NCI-H460 (cell line): ENCODE measurements at regions not wholly inside any gene's neighbourhood (a gene's known extent, or its start where the extent isn't known, plus 50 kb on each side); places are given as distances from the start of the nearest gene placed in this dataset.

Experiments
- DNase-seq: peaks from one replicate; pipeline ENCODE4 v3.0.0-alpha.2; 2016; ENCODE audit warnings: low read depth; ENCODE audit errors: extremely low read depth
- small RNA-seq, 2 experiments: library from RNA; depleted of rRNA; stranded (forward); fragments of <200 nt; gene quantifications; one replicate each; pipeline ENCODE3, GENCODE V24; 2014

- DNase-seq: no peak
Observed at GRCh38 chr2:16718576-16719484, 53.2 kb upstream of the CYRIA start.

GRCh38 chr2:16717477-16717876, 51.8 kb upstream of the CYRIA start:
- no peak for DNase-seq

DNA sequence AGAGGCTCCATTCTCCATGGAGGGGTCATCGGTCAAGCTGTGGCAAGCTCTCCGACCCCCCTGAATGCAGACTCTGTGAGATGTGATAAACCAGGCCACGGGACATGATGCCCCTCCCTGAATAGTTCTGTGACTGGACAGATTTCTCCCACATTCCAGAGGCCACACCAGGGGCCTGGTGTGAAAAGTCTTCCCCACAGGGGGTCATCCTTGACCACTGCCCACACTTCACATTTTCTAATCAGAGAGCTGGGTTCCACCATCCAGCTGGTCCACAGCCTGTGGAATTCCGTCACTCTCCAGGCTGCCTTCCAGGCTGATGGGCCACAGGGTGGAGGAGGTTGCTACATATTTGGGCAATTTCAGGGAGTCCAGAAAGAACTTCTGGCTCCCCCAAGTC, 51.3 kb upstream of the CYRIA start:
- DNase-seq: no peak

GRCh38 chr2:16716024-16716423, 50.4 kb upstream of the CYRIA start:
- no peak for DNase-seq

Small RNA genes lying in the stretch of these regions (small RNA-seq; reads per million reads assigned to genes)
- 0 reads per million in 2 experiments for gene RN7SKP168
